HG03469 (cell line): ENCODE measurements at regions not wholly inside any gene's neighbourhood (a gene's known extent, or its start where the extent isn't known, plus 50 kb on each side); places are given as distances from the start of the nearest gene placed in this dataset.

ENCODE experiments used
- ATAC-seq: cut with Tn5 transposase; IDR thresholded peaks from one replicate; pipeline ENCODE4 v1.9.1; 2021; ENCODE audit warnings: mild to moderate bottlenecking, moderate library complexity, moderate number of reproducible peaks; ENCODE audit not compliant: unreplicated experiment

- ATAC-seq, result no peak
Measured at GRCh38 chr1:61531716-61532115, 193.2 kb downstream of the TM2D1 start.

- ATAC-seq, result no peak
Measured at GRCh38 chr1:61523893-61524605, 200.9 kb downstream of the TM2D1 start.

GRCh38 chr1:61523229-61523628 lies 201.7 kb downstream of the TM2D1 start:
- no peak for ATAC-seq

- no peak for ATAC-seq
Measured at GRCh38 chr1:61520401-61520800, 204.5 kb downstream of the TM2D1 start.

- ATAC-seq, result no peak
Measured at GRCh38 chr1:61519631-61520030, 205.3 kb downstream of the TM2D1 start.

GRCh38 chr1:61518670-61519400 lies 206.1 kb downstream of the TM2D1 start:
- peak; percentile 84 for ATAC-seq

- ATAC-seq, result no peak
Measured at GRCh38 chr1:61517345-61517744, 207.6 kb downstream of the TM2D1 start.

- ATAC-seq, result no peak
Measured at GRCh38 chr1:61515096-61515495, 209.8 kb downstream of the TM2D1 start.
